ENCODE measurements at regions not wholly inside any gene's neighbourhood (a gene's known extent, or its start where the extent isn't known, plus 50 kb on each side); places are given as distances from the start of the nearest gene placed in this dataset.

DNA sequence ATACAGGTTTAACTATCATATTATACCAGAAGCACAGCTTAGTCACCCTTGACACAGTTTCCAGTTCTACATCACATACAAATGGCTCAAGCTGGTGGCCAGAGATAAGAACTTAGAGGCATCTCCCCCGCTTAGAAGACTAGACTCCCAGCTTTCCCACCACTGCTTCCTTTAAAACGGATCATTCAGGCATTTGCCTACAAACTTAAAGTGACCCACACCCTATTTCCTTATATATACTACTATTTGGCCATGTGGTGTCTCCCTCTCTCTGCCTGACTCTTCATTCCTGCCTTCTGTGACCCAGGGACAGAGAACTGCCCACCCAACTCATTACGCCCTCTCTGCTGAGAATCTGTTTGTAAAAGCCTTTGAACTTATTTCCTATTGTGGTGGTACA, 781.2 kb upstream of the DIAPH2 start:
- Histone ChIP-seq H3K27ac (no peak overlapping the region), H3K9me3 (no peaks in the 10 kb centered on the region), H3K27me3 (replicated peaks; ENCODE audit: insufficient read depth) (no peaks in the 10 kb centered on the region), H3K4me3 (no peak overlapping the region), H3K4me1 (ENCODE audit: control insufficient read depth in 1 of 2, low read depth in 2 of 2) (no peaks in the 10 kb centered on the region), H3K36me3 (no peaks in the 10 kb centered on the region)
- TF ChIP-seq, protein P1, sequence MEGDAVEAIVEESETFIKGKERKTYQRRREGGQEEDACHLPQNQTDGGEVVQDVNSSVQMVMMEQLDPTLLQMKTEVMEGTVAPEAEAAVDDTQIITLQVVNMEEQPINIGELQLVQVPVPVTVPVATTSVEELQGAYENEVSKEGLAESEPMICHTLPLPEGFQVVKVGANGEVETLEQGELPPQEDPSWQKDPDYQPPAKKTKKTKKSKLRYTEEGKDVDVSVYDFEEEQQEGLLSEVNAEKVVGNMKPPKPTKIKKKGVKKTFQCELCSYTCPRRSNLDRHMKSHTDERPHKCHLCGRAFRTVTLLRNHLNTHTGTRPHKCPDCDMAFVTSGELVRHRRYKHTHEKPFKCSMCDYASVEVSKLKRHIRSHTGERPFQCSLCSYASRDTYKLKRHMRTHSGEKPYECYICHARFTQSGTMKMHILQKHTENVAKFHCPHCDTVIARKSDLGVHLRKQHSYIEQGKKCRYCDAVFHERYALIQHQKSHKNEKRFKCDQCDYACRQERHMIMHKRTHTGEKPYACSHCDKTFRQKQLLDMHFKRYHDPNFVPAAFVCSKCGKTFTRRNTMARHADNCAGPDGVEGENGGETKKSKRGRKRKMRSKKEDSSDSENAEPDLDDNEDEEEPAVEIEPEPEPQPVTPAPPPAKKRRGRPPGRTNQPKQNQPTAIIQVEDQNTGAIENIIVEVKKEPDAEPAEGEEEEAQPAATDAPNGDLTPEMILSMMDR (IDR thresholded peaks at IDR 0.05) = no peak
- DNase-seq (ENCODE audit: low spot score) (no peak), ATAC-seq (ENCODE audit: insufficient number of reproducible peaks, low FRiP score, low read depth) (no peak)

DNA sequence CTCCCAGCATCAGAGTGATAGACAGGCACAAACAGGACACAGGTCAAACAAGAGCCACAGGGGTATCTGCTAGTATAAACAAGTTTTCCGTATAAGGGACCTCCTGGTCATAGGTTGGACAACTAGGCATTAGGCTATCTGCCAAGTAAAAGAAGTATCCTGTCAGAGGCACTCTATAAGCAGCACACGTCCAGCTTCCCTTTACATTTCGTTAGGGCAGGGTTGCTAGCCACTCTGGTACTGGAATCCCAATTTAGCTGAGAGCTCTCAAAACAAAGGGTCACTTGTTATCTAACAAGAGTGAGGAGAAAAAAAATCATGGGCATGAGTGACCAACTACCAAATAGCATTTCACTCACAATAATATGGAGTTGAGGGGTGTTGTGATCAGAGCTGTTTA, 780.7 kb upstream of the DIAPH2 start:
- no peak overlapping the region for H3K27ac ChIP-seq

DNA sequence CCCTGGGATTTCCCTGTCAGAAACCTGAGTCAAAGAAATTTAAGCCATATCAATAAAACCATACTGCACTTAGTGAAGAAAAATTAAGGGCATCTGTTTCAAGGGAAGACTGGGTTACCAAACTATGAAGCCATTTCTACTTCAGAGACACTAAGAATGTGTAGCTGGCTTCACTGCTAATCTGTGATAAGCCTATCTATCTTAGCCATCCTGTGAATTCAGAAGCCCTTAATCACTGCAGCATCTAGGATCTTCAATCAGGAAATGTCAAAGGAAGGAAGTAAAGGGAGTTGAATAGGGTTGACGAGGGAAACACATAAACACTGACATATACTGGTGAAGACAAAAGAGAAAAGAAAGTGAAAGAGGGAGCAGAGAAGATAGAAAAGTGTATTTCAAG, 777.6 kb upstream of the DIAPH2 start:
- no peaks in the 10 kb centered on the region for H3K27me3 ChIP-seq (replicated peaks; ENCODE audit: insufficient read depth)
- H3K4me3 ChIP-seq = no peak overlapping the region
- H3K9me3 ChIP-seq = no peaks in the 10 kb centered on the region
- H3K4me1 ChIP-seq (ENCODE audit: control insufficient read depth in 1 of 2, low read depth in 2 of 2) = no peaks in the 10 kb centered on the region
- H3K27ac ChIP-seq = no peak overlapping the region
- no peak for DNase-seq (ENCODE audit: low spot score)
- no peak for ATAC-seq (ENCODE audit: insufficient number of reproducible peaks, low FRiP score, low read depth)
- TF ChIP-seq, protein P1 (IDR thresholded peaks at IDR 0.05) = no peak
- no peaks in the 10 kb centered on the region for H3K36me3 ChIP-seq

More for the DNA sequence above, 780.7 kb upstream of the DIAPH2 start:
- no peak for DNase-seq (ENCODE audit: low spot score)
- H3K4me3 ChIP-seq = no peak overlapping the region
- no peaks in the 10 kb centered on the region for H3K4me1 ChIP-seq (ENCODE audit: control insufficient read depth in 1 of 2, low read depth in 2 of 2)
- no peaks in the 10 kb centered on the region for H3K9me3 ChIP-seq
- TF ChIP-seq, protein P1 (IDR thresholded peaks at IDR 0.05) = no peak
- no peaks in the 10 kb centered on the region for H3K27me3 ChIP-seq (replicated peaks; ENCODE audit: insufficient read depth)
- H3K36me3 ChIP-seq = no peaks in the 10 kb centered on the region
- ATAC-seq (ENCODE audit: insufficient number of reproducible peaks, low FRiP score, low read depth) = no peak

DNA sequence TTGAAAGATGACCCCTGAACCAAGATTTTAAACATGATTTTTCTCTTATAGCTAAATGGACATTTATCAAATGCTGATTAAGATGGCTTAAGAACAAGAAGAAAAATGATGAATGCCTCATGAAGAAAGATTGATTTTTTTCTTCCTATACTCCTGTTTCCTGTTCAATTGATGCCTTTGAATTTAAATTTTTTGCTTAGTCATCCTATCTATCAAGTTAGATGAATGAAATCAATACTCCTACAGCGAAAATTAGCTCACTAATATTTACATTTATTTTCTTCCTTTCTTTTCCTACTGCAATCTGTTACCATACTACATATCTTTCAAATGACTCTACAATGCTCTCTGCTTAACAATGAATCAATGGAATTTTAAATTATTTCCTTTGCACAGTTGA, 773.6 kb upstream of the DIAPH2 start:
- H3K36me3 ChIP-seq = no peaks in the 10 kb centered on the region
- DNase-seq (ENCODE audit: low spot score) (no peak), ATAC-seq (ENCODE audit: insufficient number of reproducible peaks, low FRiP score, low read depth) (no peak)
- no peaks in the 10 kb centered on the region for H3K27me3 ChIP-seq (replicated peaks; ENCODE audit: insufficient read depth)
- TF ChIP-seq, protein P1 (IDR thresholded peaks at IDR 0.05) = no peak
- no peaks in the 10 kb centered on the region for H3K9me3 ChIP-seq
- H3K27ac ChIP-seq = no peak overlapping the region
- no peak overlapping the region for H3K4me3 ChIP-seq
- H3K4me1 ChIP-seq (ENCODE audit: control insufficient read depth in 1 of 2, low read depth in 2 of 2) = no peaks in the 10 kb centered on the region

DNA sequence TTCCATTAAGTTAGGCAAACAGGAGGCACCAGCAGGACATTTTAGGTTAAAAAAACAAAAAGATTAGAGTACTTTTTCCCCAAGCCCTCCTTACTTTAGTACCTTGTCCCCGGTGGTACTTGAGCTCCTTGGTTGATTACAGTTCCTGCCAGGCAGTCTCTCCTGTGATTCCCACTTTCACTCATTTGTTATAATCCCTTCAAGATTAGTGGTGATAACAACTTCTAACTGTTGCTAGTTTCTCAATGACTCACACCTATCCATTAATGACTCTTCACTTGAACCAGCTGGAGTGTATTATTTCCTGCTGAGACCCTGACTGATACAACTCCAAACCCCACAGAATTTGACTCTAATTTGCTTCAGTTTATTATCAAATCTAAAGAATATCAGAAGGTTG, 765.0 kb upstream of the DIAPH2 start:
- DNase-seq (ENCODE audit: low spot score) (no peak), ATAC-seq (ENCODE audit: insufficient number of reproducible peaks, low FRiP score, low read depth) (no peak)
- no peak overlapping the region for H3K27ac ChIP-seq
- no peaks in the 10 kb centered on the region for H3K27me3 ChIP-seq (replicated peaks; ENCODE audit: insufficient read depth)
- no peaks in the 10 kb centered on the region for H3K4me1 ChIP-seq (ENCODE audit: control insufficient read depth in 1 of 2, low read depth in 2 of 2)
- TF ChIP-seq, protein P1 (IDR thresholded peaks at IDR 0.05) = no peak
- H3K4me3 ChIP-seq = no peak overlapping the region
- H3K9me3 ChIP-seq = no peaks in the 10 kb centered on the region
- H3K36me3 ChIP-seq = no peaks in the 10 kb centered on the region

Data from thoracic aorta (tissue), 2 donors.